ENCODE measurements at regions not wholly inside any gene's neighbourhood (a gene's known extent, or its start where the extent isn't known, plus 50 kb on each side); places are given as distances from the start of the nearest gene placed in this dataset.

GRCh38 chr16:17564856-17565255, 94.1 kb upstream of the XYLT1 start:
- TF ChIP-seq, protein P1, sequence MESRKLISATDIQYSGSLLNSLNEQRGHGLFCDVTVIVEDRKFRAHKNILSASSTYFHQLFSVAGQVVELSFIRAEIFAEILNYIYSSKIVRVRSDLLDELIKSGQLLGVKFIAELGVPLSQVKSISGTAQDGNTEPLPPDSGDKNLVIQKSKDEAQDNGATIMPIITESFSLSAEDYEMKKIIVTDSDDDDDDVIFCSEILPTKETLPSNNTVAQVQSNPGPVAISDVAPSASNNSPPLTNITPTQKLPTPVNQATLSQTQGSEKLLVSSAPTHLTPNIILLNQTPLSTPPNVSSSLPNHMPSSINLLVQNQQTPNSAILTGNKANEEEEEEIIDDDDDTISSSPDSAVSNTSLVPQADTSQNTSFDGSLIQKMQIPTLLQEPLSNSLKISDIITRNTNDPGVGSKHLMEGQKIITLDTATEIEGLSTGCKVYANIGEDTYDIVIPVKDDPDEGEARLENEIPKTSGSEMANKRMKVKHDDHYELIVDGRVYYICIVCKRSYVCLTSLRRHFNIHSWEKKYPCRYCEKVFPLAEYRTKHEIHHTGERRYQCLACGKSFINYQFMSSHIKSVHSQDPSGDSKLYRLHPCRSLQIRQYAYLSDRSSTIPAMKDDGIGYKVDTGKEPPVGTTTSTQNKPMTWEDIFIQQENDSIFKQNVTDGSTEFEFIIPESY (CRISPR knock-in tag; IDR thresholded peaks at IDR 0.05): no peak
- no peak for TF ChIP-seq SMC3 (IDR thresholded peaks at IDR 0.05; ENCODE audit: low read length)
- no peak for TF ChIP-seq CTCF (CRISPR knock-in tag; IDR thresholded peaks at IDR 0.05)
- no peak for TF ChIP-seq FOXP4 (CRISPR knock-in tag; IDR thresholded peaks at IDR 0.05)
- no peak for TF ChIP-seq CBX1 (IDR thresholded peaks at IDR 0.05; ENCODE audit: low read depth)

Measured in HepG2 (cell line).